ENCODE measurements at regions not wholly inside any gene's neighbourhood (a gene's known extent, or its start where the extent isn't known, plus 50 kb on each side); places are given as distances from the start of the nearest gene placed in this dataset.

- TF ChIP-seq FOXM1 (IDR thresholded peaks at IDR 0.05; ENCODE audit: low read depth), result no peak
- no peak for TF ChIP-seq USF2 (IDR thresholded peaks at IDR 0.05; ENCODE audit: borderline replicate concordance, low read depth, low read length)
- TF ChIP-seq TEAD4 (IDR thresholded peaks at IDR 0.05; ENCODE audit: borderline replicate concordance, insufficient read depth), result no peak
- no peak for TF ChIP-seq GATA2 (CRISPR knock-in tag; IDR thresholded peaks at IDR 0.05)
- TF ChIP-seq RCOR1 (IDR thresholded peaks at IDR 0.05; ENCODE audit: low read length), result no peak
- TF ChIP-seq ELF1 (IDR thresholded peaks at IDR 0.05), result no peak
- TF ChIP-seq RAD21 (IDR thresholded peaks at IDR 0.05; ENCODE audit: low read length), result no peak
- TF ChIP-seq POLR2AphosphoS5 (IDR thresholded peaks at IDR 0.05; ENCODE audit: low read depth, low read length), result no peak
- no peak for TF ChIP-seq RFX5 (IDR thresholded peaks at IDR 0.05; ENCODE audit: low read length)
- TF ChIP-seq RXRA (IDR thresholded peaks at IDR 0.05; ENCODE audit: borderline replicate concordance, low read depth), result no peak
- TF ChIP-seq NFIC (IDR thresholded peaks at IDR 0.05; ENCODE audit: borderline replicate concordance), result no peak
- TF ChIP-seq YY1 (IDR thresholded peaks at IDR 0.05; ENCODE audit: low read depth), result no peak
- TF ChIP-seq FOSL2 (IDR thresholded peaks at IDR 0.05; ENCODE audit: borderline replicate concordance, low read depth), result no peak
- no peak for TF ChIP-seq JUND (IDR thresholded peaks at IDR 0.05)
- TF ChIP-seq, protein P1, sequence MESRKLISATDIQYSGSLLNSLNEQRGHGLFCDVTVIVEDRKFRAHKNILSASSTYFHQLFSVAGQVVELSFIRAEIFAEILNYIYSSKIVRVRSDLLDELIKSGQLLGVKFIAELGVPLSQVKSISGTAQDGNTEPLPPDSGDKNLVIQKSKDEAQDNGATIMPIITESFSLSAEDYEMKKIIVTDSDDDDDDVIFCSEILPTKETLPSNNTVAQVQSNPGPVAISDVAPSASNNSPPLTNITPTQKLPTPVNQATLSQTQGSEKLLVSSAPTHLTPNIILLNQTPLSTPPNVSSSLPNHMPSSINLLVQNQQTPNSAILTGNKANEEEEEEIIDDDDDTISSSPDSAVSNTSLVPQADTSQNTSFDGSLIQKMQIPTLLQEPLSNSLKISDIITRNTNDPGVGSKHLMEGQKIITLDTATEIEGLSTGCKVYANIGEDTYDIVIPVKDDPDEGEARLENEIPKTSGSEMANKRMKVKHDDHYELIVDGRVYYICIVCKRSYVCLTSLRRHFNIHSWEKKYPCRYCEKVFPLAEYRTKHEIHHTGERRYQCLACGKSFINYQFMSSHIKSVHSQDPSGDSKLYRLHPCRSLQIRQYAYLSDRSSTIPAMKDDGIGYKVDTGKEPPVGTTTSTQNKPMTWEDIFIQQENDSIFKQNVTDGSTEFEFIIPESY (IDR thresholded peaks at IDR 0.05; ENCODE audit: borderline replicate concordance, low read depth), result no peak
- no peak for TF ChIP-seq SIN3A (IDR thresholded peaks at IDR 0.05; ENCODE audit: borderline replicate concordance, low read depth, low read length)
- TF ChIP-seq TAF1 (IDR thresholded peaks at IDR 0.05; ENCODE audit: borderline replicate concordance, low read depth, low read length), result no peak
- TF ChIP-seq IRF3 (IDR thresholded peaks at IDR 0.05; ENCODE audit: low read depth, low read length), result no peak
- no peak for TF ChIP-seq CTCF (IDR thresholded peaks at IDR 0.05)
- no peak for TF ChIP-seq EZH2phosphoT487 (IDR thresholded peaks at IDR 0.05; ENCODE audit: borderline replicate concordance, low read depth)
- no peaks in the 10 kb centered on the region for H3K9me3 ChIP-seq
- no peaks in the 10 kb centered on the region for H4K20me1 ChIP-seq (ENCODE audit: insufficient read depth)
- H3K79me2 ChIP-seq (ENCODE audit: insufficient read depth), result no peaks in the 10 kb centered on the region
- H3F3A ChIP-seq (replicated peaks; ENCODE audit: insufficient read depth), result no peaks in the 10 kb centered on the region
- H3K27me3 ChIP-seq (ENCODE audit: insufficient read depth), result no peaks in the 10 kb centered on the region
- ChIA-PET POLR2A (no interaction called here), CTCF (no interaction called here)
- no peak for DNase-seq
- H3K9me2 ChIP-seq, result no peaks in the 10 kb centered on the region
- H3K9ac ChIP-seq, result no peak overlapping the region
- H3K27ac ChIP-seq (ENCODE audit: low read depth in 2 of 2, low read length in 1 of 2), result no peak overlapping the region
- H3K4me3 ChIP-seq (ENCODE audit: low read depth in 2 of 2, low read length in 1 of 2), result no peak overlapping the region
- H3K36me3 ChIP-seq (replicated peaks in 1 of 2; ENCODE audit: control insufficient read depth in 1 of 2, insufficient read depth in 2 of 2, low read length in 1 of 2), result no peaks in the 10 kb centered on the region
- no peaks in the 10 kb centered on the region for H3K4me1 ChIP-seq (ENCODE audit: control insufficient read depth in 1 of 2, insufficient read depth in 2 of 2, low read depth in 1 of 2, low read length in 1 of 2)
- H3K4me2 ChIP-seq, result no peak overlapping the region
- no peak overlapping the region for H2AFZ ChIP-seq (ENCODE audit: low read depth)
Measured at GRCh38 chr6:103720393-103720792, 1139.3 kb downstream of the HACE1 start.
